Right lung (tissue), 2 donors: ENCODE measurements at regions not wholly inside any gene's neighbourhood (a gene's known extent, or its start where the extent isn't known, plus 50 kb on each side); places are given as distances from the start of the nearest gene placed in this dataset.
"Not testable (repeated sequence)": the region's sequence is repeated elsewhere in the genome, so short reads cannot be mapped to it uniquely, and the experiment has no call there.

Experiments used
- DNase-seq, 2 donors: peaks; one replicate each; pipeline ENCODE4 v3.0.0-alpha.2; 2013

DNA sequence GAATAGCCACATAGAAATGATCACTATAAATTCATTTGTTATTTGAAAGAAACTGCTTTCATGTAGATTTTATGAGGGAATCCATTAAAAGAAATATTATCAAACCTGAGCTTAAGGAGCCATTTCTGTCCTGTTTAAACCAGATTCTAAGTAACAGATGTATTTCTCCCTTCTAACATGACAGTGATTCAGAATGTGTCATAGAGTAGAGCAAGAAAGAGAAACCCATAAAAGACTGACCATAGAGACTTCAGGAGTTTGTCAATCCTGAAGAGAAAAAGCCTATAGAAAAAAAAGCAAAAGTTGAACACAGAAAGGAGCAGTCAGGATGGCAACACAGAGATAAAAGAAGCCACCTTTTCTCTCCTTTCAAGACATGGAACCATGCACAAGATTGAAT is 390.6 kb downstream of the PRIM2 start:
- not testable (repeated sequence) for DNase-seq

DNA sequence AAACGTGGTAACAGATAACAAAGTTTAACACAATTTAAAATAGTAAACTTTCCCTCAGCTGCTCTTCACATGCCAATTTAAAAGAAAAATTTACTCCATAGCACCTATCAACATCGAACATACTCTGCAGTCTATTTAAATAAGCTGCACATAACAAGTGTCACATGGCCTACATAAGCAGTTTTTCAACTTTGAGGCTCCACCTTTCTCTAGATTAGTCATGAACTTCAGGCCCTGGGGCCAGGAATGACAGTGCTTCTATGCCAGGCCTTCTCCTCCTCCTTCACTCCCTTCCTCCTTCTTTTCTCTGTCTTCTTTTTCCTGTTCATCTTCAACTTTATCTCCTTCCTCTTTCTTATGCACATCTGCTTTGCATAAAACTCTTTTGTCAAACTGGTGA is 405.1 kb downstream of the PRIM2 start:
- not testable (repeated sequence) for DNase-seq

DNA sequence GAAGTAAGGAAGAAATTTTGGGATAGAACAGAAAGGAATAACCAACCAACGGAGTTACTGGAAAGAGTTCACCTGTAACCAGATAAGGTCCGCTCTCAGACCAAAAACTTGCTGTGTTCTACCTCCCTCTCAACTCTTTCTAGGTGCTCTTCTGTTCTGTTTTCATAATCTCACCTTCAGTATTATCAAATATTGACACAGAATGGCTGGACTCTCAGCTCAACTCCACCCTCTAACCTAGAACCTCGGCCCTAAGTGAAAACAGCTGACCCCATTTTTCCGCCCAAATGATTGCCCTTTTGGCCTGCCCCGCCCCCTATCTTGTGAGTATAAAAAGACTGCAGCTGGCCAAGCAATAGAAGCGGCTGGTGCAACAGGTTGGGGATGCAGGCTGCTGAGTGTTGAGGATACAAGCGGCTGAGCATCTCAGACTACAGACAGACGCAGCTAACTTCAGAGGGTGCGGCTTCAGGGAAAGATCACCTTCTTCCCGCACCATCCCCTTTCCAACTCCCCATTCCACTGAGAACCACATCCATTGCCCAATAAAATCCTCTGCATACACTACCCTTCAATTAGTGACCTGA is 406.5 kb downstream of the PRIM2 start:
- DNase-seq, result not testable (repeated sequence)

DNA sequence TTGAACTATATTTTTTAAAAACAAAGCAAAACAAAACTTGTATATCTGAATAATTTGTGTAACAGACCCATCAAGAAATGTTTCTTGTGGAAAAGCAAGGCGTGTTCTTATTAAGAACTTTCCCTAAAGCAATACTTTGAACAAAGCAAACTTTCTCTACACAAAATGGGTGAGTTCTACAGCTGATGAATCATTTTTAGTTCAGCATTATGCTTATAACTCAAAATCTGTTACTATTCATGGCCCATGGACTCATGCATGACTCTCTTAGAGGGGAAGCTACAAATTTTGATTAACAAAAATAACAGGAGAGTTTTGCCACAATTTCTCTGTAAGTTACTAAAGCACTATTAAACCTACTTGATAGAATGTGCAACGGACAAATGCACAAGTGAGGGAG is 412.0 kb downstream of the PRIM2 start:
- DNase-seq, result not testable (repeated sequence)

DNA sequence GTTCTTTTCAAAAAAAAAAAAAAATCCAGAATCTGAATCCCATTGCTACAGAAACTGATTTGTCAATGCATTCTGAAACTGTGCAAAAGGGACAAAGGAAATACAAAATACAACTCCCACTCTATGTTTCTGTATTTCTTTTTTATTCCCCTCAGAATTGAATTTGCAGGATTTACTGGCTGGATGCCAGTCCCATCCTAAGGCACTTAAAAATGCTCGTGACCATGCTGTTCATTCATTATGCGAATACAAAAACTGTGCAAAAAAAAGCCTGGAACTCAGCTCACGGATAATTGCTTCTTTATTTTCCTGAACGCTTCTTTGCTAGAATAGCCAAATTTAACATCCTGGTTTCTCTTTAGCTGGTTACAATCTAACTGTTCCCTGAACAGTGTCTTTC is 413.3 kb downstream of the PRIM2 start:
- DNase-seq, result not testable (repeated sequence)

DNA sequence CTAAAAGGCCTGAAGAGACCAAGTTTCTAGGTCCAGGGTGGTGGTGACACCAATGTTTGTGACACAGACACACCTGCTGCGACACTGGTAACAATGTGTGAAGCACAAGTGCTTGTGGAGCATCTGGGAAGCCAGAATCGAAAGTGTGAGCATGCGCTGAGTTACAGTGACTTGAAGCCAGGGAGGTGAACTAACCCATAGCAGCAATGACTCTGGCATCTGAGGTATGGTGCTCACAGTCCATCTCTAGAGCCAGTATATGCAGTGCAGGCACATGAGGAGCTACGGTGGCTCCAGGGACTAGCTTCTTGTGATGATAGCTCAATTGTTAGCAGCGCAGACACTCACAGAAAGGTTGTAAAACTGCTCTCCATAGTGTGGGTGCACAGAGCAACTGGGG is 430.3 kb downstream of the PRIM2 start:
- DNase-seq, result not testable (repeated sequence)

DNA sequence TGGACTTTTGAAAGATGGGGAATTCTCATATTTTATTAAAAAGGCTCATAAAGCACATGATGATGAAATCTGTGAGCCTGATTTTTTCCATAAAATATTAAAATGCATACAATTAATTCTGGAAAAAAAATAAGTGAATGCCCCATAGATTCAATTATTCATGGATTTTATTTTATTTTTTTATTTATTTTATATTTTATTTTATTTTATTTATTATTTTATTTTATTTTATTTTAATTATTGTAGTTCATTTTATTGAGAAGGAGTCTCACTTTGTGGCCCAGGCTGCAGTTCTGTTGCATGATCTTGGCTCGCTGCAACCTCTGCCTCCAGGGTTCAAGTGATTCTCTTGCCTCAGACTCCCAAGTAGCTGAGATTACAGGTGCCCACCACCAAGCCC is 442.4 kb downstream of the PRIM2 start:
- DNase-seq, result not testable (repeated sequence)

DNA sequence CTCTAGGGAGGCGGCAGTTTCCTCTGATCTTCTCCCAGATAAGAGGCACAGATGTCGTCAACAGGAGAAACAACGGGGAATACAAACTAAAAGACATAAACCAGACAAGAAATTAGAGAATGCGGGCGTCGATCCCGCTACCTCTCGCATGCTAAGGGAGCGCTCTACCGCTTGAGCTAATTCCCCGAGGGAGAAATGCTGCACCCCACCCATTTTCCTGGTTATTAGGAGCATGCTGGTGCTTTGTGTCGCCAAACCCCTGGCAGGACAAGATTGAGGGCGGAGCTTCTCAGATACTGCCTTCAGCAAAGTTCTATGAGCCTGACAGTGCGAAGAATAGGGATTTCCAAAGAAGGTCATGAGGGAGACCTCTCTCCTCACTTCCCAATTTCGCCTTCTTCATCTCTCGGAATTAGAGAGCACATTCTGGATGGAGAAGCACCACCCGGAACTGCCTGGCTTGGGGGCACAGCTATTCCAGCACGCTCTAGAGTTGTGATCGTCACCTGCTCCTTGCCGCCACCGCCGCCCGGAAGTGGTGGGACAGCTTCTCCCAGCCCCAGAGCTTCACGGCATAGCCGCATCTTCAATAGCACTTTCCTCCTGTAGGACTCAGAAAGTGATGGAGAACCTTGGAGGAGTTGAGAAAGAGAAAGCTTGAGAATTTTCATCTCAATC is 475.4 kb downstream of the PRIM2 start:
- not testable (repeated sequence) for DNase-seq

DNA sequence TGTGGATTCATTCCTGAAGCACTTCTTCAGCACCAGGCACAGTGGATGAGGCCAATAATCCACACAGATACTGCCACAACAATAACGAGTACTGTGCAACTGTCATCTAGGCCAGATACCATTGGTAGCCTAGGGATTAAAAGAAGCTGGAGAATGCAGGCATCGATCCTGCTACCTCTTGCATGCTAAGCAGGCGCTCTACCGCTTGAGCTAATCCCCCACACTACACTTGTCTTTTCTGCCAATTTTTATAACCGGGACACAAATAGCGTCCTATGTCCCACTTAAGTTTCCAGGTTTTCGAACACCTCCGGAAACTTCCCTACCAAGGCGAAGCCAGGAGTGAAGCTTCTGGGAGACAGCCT is 475.9 kb downstream of the PRIM2 start:
- not testable (repeated sequence) for DNase-seq

DNA sequence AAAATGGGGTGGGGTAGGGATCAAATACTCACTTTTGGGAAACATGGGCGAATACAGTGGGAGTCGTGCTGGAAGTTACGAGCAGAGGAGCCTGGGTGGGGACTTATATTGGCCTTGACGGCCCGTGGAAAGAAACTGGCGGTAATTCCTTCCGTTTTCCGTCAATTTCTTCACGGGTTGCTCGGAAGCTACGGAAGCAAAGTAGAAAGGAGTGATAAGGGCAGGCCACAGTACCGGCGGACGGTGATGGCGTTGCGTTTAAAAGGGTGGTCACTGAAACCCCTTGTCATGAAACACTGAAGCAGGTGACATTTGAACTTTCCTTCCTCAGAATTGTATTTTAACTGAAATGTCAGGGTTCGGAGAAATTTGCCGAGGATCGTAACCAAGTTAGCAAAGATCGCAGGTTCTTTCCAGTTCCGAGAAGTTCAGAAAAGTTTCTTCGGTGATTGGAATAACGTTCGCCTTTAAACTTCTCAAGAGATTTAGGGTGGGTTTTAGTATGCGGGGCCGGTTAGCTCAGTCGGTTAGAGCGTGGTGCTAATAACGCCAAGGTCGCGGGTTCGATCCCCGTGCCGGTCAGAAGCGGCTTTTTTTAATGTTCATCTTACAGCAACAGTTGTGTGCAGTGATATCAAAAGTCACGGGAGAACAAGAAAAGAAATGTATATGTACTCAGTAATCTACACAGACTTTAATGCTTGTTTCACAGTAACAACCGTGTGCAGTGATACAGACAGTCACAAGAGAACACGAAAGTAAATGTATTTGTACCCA is 482.5 kb downstream of the PRIM2 start:
- DNase-seq, result peak; percentile 8

DNA sequence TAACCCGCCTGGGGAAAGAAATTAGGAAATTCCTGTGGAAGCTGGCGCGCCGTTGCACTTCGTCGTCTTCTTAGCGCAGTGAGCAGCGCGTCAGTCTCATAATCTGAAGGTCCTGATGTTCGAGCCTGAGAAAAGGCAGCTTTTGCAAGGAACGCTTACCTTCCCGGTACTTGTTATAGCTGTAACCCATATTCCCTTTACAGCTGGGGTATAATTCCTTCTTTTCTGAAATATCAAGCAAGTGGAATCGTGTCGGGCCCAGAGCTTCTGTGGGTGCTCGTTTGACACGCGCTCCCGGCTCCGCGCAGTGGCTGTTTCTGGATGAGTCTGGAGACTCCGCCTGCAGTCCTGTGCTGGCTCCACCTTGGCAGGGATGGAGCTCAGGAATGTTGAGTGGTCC is 491.2 kb downstream of the PRIM2 start:
- not testable (repeated sequence) for DNase-seq

DNA sequence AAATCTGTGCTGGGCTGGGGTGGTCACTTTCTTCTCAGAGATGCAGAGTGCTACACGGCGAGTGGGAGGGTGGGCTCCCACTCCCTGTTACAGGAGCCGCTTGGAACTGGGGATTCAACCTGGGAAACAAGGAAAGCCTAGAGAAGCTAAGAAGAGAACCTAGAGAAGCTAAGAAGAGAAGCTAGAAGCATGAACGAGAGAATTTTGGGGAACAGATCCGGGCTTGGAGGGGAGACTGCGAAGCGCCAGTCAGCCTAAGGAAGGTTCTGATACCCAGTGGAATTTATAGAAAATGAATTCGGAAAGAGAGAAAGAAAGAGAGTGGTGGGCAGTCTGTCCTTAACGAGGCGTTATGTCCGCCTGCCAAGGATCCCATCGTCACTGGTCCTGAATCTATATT is 492.0 kb downstream of the PRIM2 start:
- not testable (repeated sequence) for DNase-seq

DNA sequence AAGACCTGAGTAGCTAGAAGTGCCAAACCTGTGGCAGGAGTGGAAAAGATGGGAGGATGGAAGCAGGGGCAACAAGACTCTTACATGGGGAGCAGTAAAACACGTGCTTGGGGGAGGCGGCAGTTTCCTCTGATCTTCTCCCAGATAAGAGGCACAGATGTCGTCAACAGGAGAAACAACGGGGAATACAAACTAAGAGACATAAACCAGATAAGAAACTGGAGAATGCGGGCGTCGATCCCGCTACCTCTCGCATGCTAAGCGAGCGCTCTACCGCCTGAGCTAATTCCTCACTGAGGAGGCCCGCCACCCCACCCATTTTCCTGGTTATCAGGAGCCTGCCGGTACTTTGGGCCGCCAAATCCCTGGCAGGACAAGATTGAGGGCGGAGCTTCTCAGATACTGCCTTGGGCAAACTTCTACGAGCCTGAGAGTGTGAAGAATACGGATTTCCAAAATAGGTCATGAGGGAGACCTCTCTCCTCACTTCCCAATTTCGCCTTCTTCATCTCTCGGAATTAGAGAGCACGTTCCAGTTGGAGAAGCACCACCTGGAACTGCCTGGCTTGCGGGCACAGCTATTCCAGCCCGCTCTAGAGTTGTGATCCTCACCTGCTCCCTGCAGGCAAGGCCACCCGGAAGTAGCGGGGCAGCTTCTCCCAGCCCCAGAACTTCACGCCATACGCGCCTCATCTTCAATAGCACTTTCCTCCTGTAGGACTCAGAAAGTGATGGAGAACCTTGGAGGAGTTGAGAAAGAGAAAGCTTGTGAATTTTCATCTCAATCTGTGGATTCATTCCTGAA is 496.0 kb downstream of the PRIM2 start:
- not testable (repeated sequence) for DNase-seq

DNA sequence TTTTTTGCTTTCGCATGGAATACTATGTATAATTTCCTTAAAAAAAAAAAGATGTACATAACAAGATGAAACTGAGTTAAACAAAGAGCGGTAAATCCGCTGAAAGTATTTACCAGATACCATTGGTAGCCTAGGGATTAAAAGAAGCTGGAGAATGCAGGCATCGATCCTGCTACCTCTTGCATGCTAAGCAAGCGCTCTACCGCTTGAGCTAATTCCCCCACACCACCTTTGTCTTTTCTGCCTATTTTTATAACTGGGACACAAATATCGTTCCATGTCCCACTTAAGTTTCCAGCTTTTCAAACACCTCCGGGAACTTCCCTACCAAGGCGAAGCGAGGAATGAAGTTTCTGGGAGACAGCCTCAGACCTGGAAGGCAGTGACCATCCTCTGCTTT is 498.4 kb downstream of the PRIM2 start:
- DNase-seq, result not testable (repeated sequence)

DNA sequence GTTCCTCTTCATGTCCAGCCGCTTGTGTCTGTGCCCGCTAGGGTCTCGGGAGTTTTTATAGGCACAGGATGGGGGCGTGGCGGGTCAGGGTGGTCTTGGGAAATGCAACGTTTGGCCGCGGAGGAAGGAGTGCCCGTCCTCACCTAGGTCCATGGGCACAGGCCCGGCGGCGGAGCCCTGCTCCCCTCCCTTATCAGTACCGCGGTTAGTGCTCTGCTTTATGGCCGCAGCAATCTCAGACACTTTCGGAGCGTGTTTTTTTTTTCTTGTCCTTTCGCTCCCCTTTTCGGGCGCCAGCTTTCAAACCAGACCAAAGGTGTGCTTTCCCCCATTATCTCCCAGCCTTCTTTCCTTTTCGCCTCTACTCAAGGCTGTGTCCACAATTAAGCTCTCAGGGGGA is 503.9 kb downstream of the PRIM2 start:
- DNase-seq, result not testable (repeated sequence)

DNA sequence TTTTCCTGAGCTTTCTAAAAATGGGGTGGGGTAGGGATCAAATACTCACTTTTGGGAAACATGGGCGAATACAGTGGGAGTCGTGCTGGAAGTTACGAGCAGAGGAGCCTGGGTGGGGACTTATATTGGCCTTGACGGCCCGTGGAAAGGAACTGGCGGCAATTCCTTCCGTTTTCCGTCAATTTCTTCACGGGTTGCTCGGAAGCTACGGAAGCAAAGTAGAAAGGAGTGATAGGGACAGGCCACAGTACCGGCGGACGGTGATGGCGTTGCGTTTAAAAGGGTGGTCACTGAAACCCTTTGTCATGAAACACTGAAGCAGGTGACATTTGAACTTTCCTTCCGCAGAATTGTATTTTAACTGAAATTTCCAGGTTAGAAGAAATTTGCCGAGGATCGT is 505.0 kb downstream of the PRIM2 start:
- DNase-seq, result not testable (repeated sequence)

DNA sequence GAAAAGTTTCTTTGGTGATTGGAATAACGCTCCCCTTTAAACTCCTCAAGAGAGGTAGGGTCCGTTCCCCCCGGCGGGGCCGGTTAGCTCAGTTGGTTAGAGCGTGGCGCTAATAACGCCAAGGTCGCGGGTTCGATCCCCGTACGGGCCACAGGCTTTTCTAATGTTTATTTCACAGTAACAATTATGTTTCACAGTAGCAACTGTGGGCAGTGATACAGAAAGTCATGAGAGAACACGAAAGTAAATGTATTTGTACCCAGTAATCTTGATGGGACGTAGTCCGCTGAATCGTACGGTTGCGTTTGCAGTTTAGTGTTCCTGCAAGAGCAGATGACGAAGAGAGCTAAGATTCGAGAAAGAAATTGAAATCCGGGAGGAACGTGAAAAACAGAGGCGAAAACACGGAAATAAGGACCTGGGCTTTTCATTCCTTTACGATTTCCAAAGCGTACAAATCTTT is 505.5 kb downstream of the PRIM2 start:
- no peak for DNase-seq

DNA sequence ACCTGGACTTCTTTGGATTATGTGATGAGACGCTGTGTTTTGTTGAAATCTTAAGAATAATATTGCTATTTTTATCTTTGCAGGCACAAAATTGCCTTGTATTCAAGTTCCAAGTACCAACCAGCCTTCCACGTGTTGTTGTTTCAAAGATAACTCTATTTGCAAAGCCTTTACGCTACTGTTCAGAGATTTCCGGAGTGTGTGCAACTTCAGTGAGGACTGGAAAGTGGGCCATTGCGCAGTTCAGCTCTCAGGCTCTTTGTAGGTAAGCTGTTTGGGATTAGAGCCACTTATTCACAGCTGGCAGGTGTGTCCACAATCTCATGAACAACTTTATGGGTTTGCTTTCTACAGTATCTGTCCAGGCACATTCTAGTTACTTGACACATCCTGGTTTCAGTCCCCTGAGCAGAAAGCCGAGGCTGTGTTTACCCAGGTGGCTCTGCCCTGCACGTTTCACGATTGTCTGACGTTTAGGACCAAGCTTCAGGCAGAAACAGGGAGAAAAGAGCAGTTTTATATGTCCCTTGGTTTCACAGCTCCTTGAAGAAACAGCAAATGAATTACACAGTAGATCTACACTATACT is 520.3 kb downstream of the PRIM2 start:
- DNase-seq, result not testable (repeated sequence)

DNA sequence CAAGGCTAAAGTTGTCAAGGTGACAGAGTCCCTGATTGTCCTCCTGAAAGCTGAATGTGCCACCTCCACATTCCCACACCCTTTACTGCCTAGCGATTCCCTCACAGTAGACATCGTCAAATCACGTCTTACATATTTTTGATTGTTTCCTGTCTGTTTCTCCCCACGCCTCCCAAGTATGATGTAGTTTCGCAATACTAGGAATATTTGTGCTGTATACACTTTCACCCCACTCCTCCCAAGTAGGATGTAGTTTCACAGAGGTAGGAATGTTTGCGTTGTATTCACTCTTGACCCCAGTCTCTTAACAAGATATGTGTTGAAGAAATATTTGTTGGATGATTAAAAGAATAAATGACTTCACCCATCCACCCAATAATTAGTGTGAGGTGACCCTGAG is 524.1 kb downstream of the PRIM2 start:
- not testable (repeated sequence) for DNase-seq

DNA sequence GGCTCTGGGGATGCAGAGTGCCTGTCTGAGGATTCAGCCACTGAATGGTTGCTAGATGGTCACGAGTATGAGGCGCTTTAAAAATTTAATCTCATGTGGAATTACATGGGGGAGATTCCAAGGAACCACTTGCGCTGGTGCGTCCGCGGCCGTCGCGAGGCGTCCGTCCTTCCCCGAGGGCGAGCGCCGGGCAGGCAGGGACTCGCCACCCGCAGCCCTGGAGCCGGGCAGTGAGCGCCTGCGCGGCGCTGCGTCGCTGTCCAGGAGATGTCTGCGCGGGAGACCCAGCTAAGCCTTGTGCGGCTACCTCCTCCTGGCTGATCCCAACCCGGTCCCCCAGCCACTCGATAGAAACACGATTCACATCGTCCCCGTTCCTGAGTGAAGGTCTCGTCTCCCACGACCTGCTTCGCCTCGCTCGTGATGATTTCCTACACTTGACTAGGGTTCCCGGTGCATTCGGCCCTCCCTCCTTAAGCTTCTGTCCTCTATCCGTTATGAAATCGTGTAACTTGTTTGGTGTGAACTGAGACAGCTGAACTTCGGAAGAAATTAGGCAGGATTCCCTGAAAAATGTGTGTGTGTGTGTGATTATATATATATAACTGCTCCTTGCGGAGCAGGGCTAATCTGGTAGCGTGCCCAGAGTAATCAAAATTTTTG is 536.4 kb downstream of the PRIM2 start:
- not testable (repeated sequence) for DNase-seq
